ENCODE measurements at regions not wholly inside any gene's neighbourhood (a gene's known extent, or its start where the extent isn't known, plus 50 kb on each side); places are given as distances from the start of the nearest gene placed in this dataset.
"Not testable (repeated sequence)": the region's sequence is repeated elsewhere in the genome, so short reads cannot be mapped to it uniquely, and the experiment has no call there.

DNA sequence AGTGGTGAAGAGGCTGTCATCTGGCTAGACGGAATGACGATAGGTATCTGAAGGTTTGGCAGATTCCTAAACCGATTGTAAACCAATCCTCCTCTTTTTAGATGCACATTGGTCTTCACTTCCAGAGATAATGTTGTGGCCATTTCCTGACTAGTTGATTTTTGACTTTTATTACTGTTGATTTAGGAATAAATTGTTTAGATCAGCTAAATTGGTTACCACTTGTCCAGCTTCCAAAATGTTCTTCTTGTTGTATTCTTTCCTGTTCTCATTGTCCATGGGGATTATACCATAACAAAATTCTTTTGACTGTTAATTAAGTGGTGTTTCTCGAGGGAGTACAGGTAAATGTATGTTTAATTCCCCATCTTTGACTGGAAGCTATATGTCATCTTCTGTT, 119.7 kb downstream of the MACROH2A1 start:
- DNase-seq (ENCODE audit: low spot score), result no peak

DNA sequence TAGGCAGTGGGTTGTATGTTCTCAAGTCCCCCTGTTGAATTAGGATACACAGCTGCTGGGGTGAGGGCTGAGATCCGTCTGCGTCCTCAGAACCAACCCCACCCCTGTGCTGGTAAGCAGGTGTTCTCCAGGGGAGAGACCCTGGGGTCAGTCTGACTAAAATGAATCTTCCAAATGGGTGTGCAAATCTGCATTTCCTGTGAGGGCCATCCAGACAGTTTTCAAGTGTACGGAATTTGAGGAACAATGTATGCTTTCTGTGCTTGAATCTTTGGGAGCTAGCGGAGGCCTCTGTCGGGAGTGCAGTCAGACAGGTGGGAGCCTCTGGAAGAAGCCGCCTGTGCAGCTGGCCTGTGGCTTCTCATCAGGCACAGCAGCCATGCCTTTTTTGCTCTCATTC, 122.9 kb downstream of the MACROH2A1 start:
- no peak for DNase-seq (ENCODE audit: low spot score)

DNA sequence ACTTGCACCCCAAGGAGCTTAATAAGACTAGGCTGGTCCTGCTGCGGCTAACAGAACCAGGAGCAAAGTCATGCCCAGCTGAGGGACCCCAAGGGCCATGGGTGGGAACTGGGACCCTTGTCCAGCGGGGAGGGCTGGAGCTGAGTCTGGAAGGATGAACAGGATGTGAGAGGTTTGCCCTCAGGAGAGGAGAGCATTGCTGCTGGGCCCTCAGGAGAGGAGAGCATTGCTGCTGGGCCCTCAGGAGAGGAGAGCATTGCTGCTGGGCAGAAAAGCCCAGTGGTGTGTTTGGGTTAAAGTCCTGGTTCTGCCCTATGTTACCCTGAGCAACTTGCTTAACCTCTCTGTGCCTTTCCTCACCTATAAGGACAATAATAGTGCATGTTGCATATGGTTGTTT, 125.8 kb downstream of the MACROH2A1 start:
- no peak for DNase-seq (ENCODE audit: low spot score)

DNA sequence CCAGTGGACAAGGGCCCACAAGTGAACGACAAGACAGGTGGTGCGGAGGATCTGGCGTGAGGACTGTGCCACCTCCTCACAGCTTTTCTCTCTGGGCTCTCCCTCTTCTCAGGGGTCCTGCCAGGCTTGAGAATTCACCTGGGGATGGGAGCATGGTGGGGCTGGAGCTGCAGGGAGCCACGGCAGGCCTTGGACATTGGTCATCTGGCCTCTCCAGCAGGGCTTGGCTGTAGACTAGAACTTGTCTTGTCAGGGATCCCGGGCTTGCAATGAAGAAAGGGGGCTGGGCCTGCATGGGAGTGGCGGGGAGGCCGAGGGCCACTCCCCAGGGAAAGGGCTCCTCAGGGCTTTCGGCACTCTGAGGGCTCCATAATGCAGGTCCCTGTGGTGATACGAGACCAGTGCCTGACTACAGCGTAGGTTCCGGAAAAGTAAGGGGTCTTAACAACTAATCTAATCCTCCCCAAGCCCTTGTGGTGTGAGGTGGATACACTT, 126.7 kb downstream of the MACROH2A1 start:
- DNase-seq (ENCODE audit: low spot score), result no peak

DNA sequence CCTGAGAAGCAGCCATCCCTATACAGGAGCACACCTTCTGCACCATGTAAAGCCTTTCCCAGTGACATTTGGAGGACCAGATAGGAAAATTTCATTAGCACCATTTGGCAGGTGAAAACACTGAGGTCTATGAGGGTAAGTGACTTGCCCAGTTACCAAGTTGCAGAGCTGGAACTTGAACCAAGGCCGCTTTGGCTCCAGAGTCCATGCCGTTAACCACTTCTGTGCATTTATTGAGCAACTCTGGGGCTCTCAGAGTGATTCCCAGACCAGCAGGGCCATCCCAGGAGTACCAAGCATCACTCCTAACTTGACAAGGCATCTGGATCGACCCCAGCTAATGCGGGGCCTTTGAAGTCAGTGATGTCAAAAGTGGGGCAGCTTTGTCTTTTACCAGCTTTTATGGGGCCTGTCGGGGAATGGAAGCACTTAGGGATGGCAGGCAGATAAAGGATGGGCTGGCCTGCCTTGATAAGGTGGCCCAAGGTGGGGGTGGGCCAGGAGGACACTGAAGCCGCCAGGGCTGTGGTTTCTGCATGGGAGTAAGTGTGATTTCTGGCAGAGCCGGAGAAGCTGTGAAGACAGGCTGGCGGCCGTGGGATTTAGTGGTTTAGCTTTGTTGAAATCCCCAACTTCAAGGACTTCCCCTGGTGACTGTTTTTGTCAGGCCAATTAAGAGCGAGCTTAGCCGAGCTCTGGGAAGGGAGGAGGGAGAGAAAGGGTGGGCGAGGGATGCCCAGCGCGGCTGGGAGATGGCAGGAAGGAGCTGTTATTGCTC, 127.3 kb downstream of the MACROH2A1 start:
- DNase-seq (ENCODE audit: low spot score), result peak; percentile 89

DNA sequence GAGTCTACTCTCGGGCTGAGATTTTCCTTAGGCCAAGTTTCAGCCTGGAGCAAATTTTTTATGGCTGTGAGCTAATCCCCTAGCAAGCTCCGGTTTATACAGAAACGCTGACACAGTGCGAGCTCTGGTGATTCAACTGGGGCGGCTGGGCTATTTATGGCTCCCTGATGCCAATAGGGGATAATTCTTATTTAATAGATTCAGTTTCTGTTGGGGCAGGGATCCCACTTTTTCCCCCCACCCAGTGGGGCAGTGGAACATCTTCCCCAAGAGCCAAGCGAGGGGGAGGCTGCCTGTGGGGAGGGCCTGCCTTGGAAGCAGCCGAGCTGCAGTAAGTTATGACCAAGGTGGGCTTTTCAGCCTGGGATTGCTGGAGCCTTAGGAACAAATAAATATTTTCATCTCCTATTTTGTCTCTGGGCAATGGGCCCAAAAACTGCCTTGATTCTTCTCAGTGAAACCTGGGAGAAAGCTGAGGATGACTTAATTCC, 129.1 kb downstream of the MACROH2A1 start:
- peak; percentile 96 for DNase-seq (ENCODE audit: low spot score)

DNA sequence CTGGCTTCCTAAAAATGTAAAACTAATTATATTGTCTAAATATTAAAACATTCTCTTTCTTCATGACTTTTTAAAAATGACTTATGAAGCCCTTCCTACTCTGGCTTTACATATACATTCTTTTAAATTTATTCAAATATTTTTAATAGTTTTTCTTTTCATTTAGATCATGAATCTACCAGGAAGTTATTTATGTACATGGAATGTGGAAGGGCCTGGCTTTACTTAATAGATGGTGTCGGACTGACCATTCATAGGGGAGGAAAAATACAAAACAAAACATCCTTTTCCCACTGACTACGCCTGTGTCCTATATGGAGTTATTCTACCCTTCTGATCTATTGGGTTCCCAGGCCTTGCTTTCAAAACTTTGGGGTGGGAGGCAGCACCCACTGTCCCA, 129.8 kb downstream of the MACROH2A1 start:
- DNase-seq (ENCODE audit: low spot score), result no peak

DNA sequence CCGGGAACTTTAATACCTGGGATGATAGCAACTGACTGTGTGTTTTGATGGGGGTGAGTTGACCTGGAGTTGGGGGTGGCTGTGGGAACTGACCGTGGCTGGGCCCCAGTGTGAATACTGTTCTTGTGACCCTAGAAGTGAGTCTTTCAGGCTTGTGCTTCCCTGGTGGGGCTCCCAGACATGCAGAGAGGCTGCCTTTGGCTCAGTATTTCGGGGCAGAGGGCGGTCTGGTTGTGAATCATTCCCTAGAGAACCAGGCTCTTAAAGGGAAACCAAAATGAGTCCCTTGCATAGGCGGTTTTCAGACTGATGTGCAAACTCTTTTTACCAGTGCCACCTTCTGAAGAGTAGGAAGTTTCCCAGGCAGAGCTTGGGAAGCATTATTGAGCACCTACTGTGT, 132.1 kb downstream of the MACROH2A1 start:
- DNase-seq (ENCODE audit: low spot score), result peak; percentile 74

DNA sequence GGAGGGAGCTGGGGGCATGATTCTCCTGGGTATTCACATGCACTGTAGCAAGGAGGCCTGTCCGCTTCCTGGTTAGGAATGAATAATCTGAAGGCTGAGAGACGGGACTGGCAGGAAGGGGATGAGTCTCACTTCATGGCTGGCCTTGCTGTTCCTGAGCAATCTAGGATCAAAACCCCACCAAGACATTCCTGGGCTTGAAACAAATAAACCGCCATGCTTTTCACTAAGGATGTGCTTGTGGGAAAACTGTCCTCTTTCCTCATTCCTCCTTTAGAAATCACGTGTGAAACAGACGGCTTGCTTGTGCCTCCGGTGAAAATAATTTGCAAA, 132.8 kb downstream of the MACROH2A1 start:
- peak; percentile 63 for DNase-seq (ENCODE audit: low spot score)

DNA sequence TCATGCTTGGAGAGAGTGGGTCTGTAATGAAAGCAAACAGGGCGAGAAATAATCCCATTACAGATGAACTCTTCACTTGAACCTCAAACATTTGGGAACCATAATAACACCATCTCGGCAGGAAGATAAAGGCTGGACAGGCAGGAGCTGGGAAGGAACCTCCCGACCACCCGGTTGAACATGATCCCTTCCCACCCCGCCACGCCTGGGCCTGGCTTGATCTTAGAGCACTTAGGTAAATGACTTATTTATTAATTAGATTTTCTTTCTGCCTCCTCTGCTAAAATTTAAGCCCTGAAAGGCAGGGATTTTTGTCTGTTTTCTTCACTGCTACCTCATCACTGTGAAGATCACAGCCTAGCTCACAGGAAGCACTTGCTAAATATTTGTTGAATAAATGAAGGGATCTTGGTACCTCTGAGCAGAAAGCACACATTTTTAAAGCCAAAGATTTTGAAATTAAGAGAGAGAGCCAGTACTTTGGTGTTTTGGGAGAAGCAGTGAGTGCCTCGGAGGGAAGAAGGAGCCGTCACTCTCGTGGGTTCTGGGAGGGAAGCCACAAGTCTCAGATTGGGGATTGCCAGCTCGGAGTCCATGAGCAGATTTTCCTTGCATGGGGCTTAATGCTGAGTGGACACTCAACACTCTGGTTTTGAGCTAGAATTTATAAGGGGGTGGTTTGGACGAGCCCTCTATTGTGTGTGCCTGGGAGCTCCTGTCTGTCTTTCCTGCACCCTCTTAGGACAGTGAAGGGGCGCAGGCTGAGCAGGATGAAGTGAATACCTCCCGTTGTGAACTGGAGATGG, 133.3 kb downstream of the MACROH2A1 start:
- peak; percentile 32 for DNase-seq (ENCODE audit: low spot score)

DNA sequence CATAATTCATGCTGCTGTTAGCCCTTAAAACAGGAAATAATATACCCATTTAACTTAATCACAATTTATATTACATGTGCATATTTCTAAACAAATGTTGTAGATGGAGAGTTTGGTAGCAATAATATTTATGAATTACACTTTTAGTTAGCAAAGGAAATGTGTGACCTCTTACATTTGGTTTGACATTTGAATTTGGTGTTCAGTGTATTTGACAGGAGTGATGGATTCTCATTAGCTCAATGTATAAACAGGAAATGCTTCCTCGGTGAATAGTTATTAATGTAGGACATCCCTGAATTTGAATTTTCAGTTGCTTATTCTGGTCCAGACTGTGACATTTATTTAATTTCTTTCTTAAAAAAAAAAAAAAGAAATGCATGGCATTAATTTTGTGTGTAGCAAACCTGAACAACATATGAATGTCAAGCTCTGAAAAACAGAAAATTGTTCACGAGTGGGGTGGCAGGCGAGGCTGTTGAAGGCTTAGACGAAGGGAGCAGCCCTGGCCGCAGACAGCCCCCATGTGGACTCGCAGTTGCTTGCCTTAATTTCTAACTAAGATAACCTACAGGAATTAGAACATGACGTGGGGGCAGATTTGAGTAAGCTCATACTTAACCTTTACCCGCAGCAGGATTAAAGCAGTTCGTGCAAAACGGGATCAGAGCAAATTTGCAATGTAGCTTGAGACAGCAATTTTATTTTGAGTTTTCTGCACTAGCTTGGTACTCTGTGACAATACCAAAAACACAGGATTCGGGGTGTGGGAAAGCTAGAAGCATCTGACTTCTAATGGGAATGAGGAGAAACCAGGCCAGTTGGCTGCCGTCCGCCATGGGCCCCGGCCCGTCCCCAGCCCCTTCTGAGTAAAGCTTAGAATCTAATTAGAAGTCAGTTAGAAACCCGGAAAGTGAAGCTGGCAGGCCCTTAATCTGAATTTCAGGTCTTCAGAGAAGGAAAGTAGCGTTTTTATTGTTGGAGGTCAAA, 134.3 kb downstream of the MACROH2A1 start:
- DNase-seq (ENCODE audit: low spot score), result peak; percentile 77

DNA sequence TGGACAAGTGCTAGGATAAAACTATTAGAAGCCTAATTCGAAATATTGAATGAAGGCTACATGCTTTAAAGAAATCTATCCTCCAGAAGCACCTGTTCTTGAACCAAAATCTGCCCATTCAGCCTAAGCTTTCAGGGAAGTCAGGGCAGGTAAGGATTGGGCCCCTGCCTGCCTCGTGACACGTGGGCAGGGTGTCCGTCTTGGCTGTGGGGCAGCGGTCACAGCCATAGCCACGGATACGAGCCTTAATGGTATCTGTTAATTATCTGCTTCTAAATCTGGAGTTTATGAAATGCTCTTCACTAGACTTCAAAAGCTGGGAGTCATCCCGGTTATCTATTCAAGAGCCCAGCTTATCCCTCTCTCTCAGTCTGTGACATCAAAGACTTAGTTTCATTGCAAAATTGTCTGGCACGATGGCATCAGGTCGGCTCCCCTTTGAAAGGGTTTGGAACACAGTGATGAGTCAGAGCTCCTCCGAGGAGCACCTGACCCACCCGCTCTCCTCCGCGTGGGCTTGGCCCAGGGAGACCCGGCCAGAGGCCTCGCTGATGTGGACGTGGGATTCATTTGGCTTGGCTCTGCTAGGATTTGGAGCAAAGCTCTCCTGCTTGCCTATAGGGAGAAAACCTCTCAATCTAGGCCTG, 135.9 kb downstream of the MACROH2A1 start:
- peak; percentile 98 for DNase-seq (ENCODE audit: low spot score)

DNA sequence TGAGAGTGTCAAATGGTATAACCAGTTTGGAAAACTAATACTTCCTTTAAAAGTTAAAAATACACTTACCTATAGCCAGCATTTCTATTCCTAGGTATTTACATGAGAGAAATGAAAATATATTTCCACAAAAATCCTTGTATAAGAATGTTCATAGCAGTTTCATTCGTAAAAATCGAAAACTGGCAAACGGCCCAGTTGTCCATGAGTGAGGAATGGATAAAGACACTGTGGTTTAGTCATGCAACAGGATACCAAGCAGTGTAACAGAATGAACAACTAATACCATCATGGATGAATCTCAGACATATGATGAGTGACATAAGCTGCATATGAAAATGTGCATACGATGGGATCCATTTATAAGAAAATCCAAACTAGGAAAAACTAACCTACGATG, 136.7 kb downstream of the MACROH2A1 start:
- no peak for DNase-seq (ENCODE audit: low spot score)

DNA sequence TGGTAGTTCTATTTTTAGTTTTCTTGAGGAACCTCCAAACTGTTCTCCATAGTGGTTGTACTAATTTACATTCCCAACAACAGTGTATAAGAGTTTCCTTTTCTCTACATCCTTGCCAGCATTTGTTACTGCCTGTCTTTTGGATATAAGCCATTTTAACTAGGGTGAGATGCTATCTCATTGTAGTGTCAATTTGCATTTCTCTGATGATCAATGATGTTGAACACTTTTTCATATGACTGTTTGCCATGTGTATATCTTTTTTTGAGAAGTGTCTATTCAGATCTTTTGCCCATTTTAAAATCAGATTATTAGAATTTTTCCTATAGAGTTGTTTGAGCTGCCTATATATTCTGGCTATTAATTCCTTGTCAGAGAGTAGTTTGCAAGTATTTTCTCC, 138.9 kb downstream of the MACROH2A1 start:
- DNase-seq (ENCODE audit: low spot score), result not testable (repeated sequence)

DNA sequence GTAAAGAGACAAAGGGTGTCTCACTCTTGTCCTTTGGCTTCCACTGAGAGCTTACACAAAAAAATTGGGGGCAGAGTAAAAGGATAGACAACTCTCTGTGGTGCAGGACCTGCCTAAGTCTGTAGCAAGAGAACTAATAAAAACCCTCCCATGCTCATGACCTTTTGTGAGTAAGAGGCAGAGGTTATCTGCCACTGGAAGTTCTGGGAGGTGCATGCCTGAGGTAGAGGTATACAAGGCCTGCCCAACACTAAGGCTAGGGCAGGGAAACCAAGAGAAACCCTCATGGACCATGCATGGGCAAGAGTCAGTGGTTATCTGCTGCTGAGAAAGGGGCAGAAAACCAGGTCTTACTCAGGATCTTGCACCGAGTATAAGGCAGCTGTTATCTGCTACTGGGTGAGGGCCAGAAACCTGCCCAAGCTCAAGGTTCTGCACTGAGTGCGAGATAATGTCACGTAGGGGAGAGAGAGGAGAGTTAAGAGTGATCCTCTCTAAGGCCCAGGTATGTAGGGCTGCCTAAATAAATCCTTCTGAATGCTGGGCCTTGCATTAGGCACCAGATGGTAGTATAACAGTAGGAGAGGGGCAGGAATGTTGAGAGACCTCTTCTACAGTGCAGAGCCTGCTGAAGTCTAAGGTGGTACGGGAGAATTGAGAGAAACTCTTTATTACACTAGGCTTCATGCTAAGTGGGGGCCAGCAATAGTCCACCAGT, 143.4 kb downstream of the MACROH2A1 start:
- DNase-seq (ENCODE audit: low spot score), result peak; percentile 68

DNA sequence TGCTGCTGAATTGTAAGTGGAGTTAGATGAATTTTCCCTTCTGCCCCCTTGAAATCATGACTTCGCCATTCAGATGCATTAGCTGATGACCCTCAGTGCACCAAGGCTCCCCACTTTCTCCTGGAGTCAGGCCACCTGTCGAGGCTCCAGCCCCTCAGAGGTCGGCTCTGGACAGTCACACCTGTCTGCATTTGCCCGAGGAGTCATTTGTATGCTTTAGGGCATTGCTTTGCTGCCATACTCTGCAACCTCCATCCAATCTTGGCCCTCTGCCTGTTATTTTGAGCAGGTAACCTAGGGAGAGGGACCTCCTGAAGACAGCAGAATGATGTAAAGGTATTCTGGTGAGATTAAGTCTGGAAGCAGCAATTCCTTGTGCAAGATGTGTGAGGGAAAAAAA, 144.8 kb downstream of the MACROH2A1 start:
- DNase-seq (ENCODE audit: low spot score), result no peak

DNA sequence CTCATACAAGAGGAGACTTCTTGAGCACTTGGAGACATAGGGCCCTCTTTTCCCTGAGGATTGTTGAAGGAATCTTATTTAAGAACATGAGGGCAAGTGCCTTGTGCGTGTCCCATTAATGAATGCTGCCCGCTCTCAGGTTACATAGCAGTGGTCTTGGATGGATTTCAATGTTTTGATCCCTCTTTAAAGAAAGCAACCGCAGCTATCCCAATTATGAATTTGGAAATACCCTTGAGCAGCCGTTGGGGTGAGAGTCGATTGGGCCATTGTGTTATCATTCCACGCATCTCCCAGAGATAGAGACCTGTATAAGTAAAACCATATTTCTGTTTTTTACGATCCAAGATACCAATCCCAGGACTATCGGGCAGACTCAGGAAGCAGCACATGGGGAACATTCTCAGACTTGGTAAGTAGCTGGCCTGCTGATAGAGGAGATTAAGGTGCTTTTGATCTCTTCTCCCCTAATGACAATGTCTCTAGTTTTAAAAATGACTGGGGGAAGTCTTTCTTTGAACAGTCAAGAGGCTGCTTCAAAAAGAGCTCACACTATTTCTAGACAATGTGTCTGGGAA, 145.3 kb downstream of the MACROH2A1 start:
- DNase-seq (ENCODE audit: low spot score), result peak; percentile 69

DNA sequence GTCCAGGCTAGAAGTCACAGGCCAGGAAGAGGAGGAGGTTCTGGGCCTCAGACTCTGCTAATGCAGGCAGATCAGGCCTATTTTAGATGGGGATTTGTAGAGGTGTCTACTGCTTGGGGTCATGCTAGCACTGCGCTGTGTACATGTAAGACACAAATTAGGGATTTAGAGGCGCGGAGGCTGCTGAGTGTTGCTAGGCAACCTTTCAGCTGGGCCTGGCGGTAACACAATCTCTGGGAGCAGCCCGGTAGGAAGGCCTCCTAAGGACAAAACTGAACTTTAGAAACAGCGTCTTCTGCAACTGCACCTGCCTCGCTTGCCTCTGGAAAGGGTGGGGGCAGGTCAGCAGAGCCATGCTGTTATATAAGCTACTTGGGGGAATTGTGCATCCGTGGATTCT, 147.9 kb downstream of the MACROH2A1 start:
- peak; percentile 64 for DNase-seq (ENCODE audit: low spot score)

DNA sequence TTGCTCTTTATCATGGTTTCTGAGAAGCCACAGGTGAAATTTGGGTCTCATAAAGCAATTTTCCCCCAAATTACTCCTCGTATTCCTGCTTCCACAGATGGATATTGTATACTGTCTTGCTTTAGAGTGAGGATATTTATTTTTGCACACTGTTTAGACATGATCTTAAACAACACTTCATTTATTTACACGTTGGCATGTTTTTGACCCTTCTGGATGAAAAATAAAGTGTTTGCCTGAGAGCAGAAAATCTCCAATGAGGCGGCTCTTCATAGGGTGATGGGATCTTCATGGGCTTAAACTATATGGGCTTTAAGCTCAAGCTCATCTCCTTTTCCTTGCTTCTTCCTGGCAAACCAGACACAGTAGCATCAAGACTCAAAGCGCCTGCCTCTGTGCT, 148.4 kb downstream of the MACROH2A1 start:
- DNase-seq (ENCODE audit: low spot score), result no peak

DNA sequence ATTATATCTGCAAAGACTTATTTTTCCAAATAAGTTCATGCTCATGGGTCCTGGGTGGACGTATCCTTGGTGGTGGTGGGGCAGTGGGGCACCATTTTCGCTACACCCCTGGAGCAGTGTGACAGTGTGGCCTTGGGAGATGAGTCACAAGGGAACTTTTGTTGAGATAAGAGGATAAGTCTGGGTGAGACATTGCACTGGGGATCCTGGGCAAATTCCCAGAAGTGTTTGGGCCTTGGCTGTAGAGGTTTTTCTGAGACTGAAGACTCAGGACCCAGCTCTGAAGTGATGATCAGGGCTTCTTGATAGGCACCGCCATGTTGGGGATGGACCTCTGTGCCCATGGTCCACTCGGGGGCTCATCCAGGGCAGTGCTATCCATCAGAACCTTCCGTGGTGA, 149.4 kb downstream of the MACROH2A1 start:
- no peak for DNase-seq (ENCODE audit: low spot score)
